GM21717 (cell line): ENCODE measurements at regions not wholly inside any gene's neighbourhood (a gene's known extent, or its start where the extent isn't known, plus 50 kb on each side); places are given as distances from the start of the nearest gene placed in this dataset.
"Not testable (repeated sequence)": the region's sequence is repeated elsewhere in the genome, so short reads cannot be mapped to it uniquely, and the experiment has no call there.

Experiments
- ATAC-seq: cut with Tn5 transposase; IDR thresholded peaks from one replicate; pipeline ENCODE4 v1.9.1; 2021; ENCODE audit warnings: mild to moderate bottlenecking, moderate library complexity; ENCODE audit not compliant: unreplicated experiment

GRCh38 chr13:38160131-38160530 lies 189.5 kb upstream of the UFM1 start:
- ATAC-seq = no peak

- no peak for ATAC-seq
Measured at GRCh38 chr13:38159710-38160109, 189.9 kb upstream of the UFM1 start.

- ATAC-seq = no peak
Measured at GRCh38 chr13:38147050-38147449, 202.6 kb upstream of the UFM1 start.

GRCh38 chr13:38141792-38142191 lies 207.9 kb upstream of the UFM1 start:
- no peak for ATAC-seq

GRCh38 chr13:38135592-38135991 lies 214.1 kb upstream of the UFM1 start:
- ATAC-seq = no peak

GRCh38 chr13:38121267-38121666 lies 228.4 kb upstream of the UFM1 start:
- no peak for ATAC-seq

- ATAC-seq = no peak
Measured at GRCh38 chr13:38103851-38104250, 234.3 kb upstream of the TRPC4 start.

GRCh38 chr13:38099751-38100150 lies 230.2 kb upstream of the TRPC4 start:
- ATAC-seq = no peak

- no peak for ATAC-seq
Measured at GRCh38 chr13:38093425-38093824, 223.9 kb upstream of the TRPC4 start.

- ATAC-seq = no peak
Measured at GRCh38 chr13:38090913-38091312, 221.3 kb upstream of the TRPC4 start.

GRCh38 chr13:38086721-38087120 lies 217.1 kb upstream of the TRPC4 start:
- ATAC-seq = no peak

- no peak for ATAC-seq
Measured at GRCh38 chr13:38086013-38086412, 216.4 kb upstream of the TRPC4 start.

GRCh38 chr13:38073931-38074330 lies 204.4 kb upstream of the TRPC4 start:
- no peak for ATAC-seq

- ATAC-seq = no peak
Measured at GRCh38 chr13:38072696-38073095, 203.1 kb upstream of the TRPC4 start.

- not testable (repeated sequence) for ATAC-seq
Measured at GRCh38 chr13:38071340-38071739, 201.8 kb upstream of the TRPC4 start.

GRCh38 chr13:38053896-38054295 lies 184.3 kb upstream of the TRPC4 start:
- no peak for ATAC-seq

- ATAC-seq = no peak
Measured at GRCh38 chr13:38046049-38046376, 176.4 kb upstream of the TRPC4 start.

GRCh38 chr13:38045278-38046048 lies 175.9 kb upstream of the TRPC4 start:
- ATAC-seq = no peak

GRCh38 chr13:38044067-38044466 lies 174.5 kb upstream of the TRPC4 start:
- no peak for ATAC-seq

- ATAC-seq = no peak
Measured at GRCh38 chr13:38042771-38043170, 173.2 kb upstream of the TRPC4 start.

GRCh38 chr13:38024431-38024830 lies 154.9 kb upstream of the TRPC4 start:
- no peak for ATAC-seq

GRCh38 chr13:38017320-38017719 lies 147.7 kb upstream of the TRPC4 start:
- no peak for ATAC-seq

- ATAC-seq = no peak
Measured at GRCh38 chr13:38013676-38014075, 144.1 kb upstream of the TRPC4 start.
